Upper lobe of left lung (tissue), 6 donors: ENCODE measurements at regions not wholly inside any gene's neighbourhood (a gene's known extent, or its start where the extent isn't known, plus 50 kb on each side); places are given as distances from the start of the nearest gene placed in this dataset.

ENCODE experiments used
- ATAC-seq, 2 donors: fragments of 200-7000 bp; cut with Tn5 transposase; one replicate each; pipeline ENCODE4 v1.9.1; 2022; ENCODE audit warnings: mild to moderate bottlenecking in 2 of 2, moderate library complexity in 2 of 2; ENCODE audit not compliant: low FRiP score in 2 of 2
- DNase-seq, 2 donors: peaks; one replicate each; pipeline ENCODE4 v3.0.0-alpha.2; 2019 to 2020
- H3K27ac ChIP-seq, 4 donors: fragments of 200-600 bp; sonication (generic); one replicate each; pipeline ENCODE4 v1.5.1; 2016 to 2019
- H3K27me3 ChIP-seq, 4 donors: fragments of 200-600 bp; sonication (generic); one replicate each; pipeline ENCODE4 v1.5.1; 2017 to 2019
- H3K36me3 ChIP-seq, 4 donors: fragments of 200-600 bp; sonication (generic); one replicate each; pipeline ENCODE4 v1.5.1; 2016 to 2019
- H3K4me1 ChIP-seq, 4 donors: fragments of 200-600 bp; sonication (generic); one replicate each; pipeline ENCODE4 v1.5.1; 2018 to 2019
- H3K4me3 ChIP-seq, 4 donors: fragments of 200-600 bp; sonication (generic); one replicate each; pipeline ENCODE4 v1.5.1; 2017 to 2019; ENCODE audit warnings: mild to moderate bottlenecking in 2 of 4, moderate library complexity in 1 of 4
- H3K9me3 ChIP-seq, 4 donors: fragments of 200-600 bp; sonication (generic); one replicate each; pipeline ENCODE4 v1.5.1; 2018 to 2019
- CTCF ChIP-seq, 6 experiments: fragments of 450-650 bp in 4 of 6; fragments of 200-600 bp in 2 of 6; sonication (generic) in 2 of 6; IDR thresholded peaks; one replicate each; pipeline ENCODE4 v1.5.1; 2016 to 2019; ENCODE audit warnings: antibody characterized with exemption in 6 of 6
- EP300 ChIP-seq, 4 donors: sonication (generic); formaldehyde crosslinking; IDR thresholded peaks; one replicate each; pipeline ENCODE4 v1.5.1; 2017; ENCODE audit warnings: antibody characterized with exemption in 4 of 4, control low read depth in 2 of 4
- POLR2A ChIP-seq, 4 donors: fragments of 450-650 bp; IDR thresholded peaks; one replicate each; pipeline ENCODE4 v1.5.1; 2016 to 2017; ENCODE audit warnings: antibody characterized with exemption in 4 of 4, mild to moderate bottlenecking in 2 of 4
- POLR2AphosphoS5 ChIP-seq, 2 donors: sonication (generic); formaldehyde crosslinking; IDR thresholded peaks; one replicate each; pipeline ENCODE4 v1.5.1; 2017; ENCODE audit warnings: antibody characterized with exemption in 2 of 2
- WGBS, 2 donors: methylation state at CpG; one replicate each; pipeline ENCODE4 v1.1.5; 2017 to 2018; 5-methylcytosine and 5-hydroxymethylcytosine counted together
- donor health status: DM: no; HTN: no; CAD: no; lungs with moderate emphysema.
- donor health status: DM: no; HTN: yes; CAD: no; lungs with severe emphysema.

GRCh38 chr7:26487780-26488515, 196.3 kb downstream of the SNX10 start:
- TF ChIP-seq EP300 (IDR thresholded peaks at IDR 0.05) = no peak
- no peak for TF ChIP-seq POLR2AphosphoS5 (IDR thresholded peaks at IDR 0.05)
- no peak for TF ChIP-seq POLR2A (IDR thresholded peaks at IDR 0.05)
- TF ChIP-seq CTCF (IDR thresholded peaks at IDR 0.05) = no peak
- H3K27me3 ChIP-seq = no peaks in the 10 kb centered on the region
- no peaks in the 10 kb centered on the region for H3K4me1 ChIP-seq
- H3K36me3 ChIP-seq = no peaks in the 10 kb centered on the region
- H3K27ac ChIP-seq = no peak overlapping the region
- peaks cover 0 to 4% (median 0%) of the 10 kb centered on the region in 4 donors for H3K9me3 ChIP-seq
- DNase-seq = no peak
- ATAC-seq = no peak
- 85 to 99% methylated on average over 4 to 5 of the region's 5 CpGs for WGBS, 2 donors
- no peak overlapping the region for H3K4me3 ChIP-seq

- WGBS, 2 donors = 68 to 88% methylated on average over 1 of the region's 1 CpG
- Histone ChIP-seq H3K27me3 (no peaks in the 10 kb centered on the region), H3K9me3 (no peaks in the 10 kb centered on the region), H3K4me3 (no peak overlapping the region), H3K36me3 (no peaks in the 10 kb centered on the region), H3K4me1 (no peaks in the 10 kb centered on the region), H3K27ac (no peak overlapping the region)
- DNase-seq = no peak
- ATAC-seq = no peak
- TF ChIP-seq POLR2A (IDR thresholded peaks at IDR 0.05) (no peak), EP300 (IDR thresholded peaks at IDR 0.05) (no peak), CTCF (IDR thresholded peaks at IDR 0.05) (no peak), POLR2AphosphoS5 (IDR thresholded peaks at IDR 0.05) (no peak)
Observed at GRCh38 chr7:26489391-26489790, 197.7 kb downstream of the SNX10 start.

DNA sequence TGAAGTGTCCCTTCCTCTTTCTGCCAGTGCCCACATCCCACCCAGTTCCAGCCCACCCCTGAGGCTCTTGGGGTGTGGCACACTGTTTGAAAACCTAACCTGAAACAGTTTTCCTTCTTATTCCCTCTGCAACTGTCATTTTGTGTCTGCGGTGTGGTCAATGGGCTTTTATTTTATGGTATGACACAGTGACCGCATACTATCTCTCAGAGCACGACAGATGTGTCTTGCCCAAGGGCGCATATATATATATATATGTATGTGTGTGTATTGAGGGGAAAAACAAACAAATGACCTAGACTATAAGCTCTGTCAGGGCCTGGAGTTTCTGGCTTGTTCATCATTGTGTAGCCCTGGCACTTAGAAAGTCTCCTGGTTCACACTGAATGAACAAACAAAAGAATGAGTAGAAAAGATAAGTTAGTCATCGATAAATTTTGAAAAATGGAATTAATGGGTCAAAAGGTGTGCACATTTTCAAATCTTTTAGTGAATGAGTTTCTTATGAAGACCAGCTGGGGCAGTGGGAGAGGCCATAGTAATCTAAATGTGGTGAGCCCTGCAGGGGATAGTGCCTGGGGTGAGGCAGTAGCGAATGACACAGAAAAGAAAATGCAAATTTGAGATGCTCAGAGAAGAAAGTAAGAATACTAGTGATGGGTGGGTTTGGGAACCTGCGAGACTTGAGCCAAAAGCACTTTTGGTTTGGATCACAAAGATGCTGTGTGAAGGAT, 198.4 kb downstream of the SNX10 start:
- TF ChIP-seq POLR2AphosphoS5 (IDR thresholded peaks at IDR 0.05) (no peak), POLR2A (IDR thresholded peaks at IDR 0.05) (no peak), EP300 (IDR thresholded peaks at IDR 0.05) (no peak), CTCF (IDR thresholded peaks at IDR 0.05) (no peak)
- no peaks in the 10 kb centered on the region for H3K9me3 ChIP-seq
- no peak for ATAC-seq
- no peaks in the 10 kb centered on the region for H3K36me3 ChIP-seq
- H3K4me1 ChIP-seq = no peaks in the 10 kb centered on the region
- 82 to 94% methylated on average over 7 of the region's 7 CpGs for WGBS, 2 donors
- no peak overlapping the region for H3K4me3 ChIP-seq
- H3K27ac ChIP-seq = no peak overlapping the region
- DNase-seq = no peak
- no peaks in the 10 kb centered on the region for H3K27me3 ChIP-seq

DNA sequence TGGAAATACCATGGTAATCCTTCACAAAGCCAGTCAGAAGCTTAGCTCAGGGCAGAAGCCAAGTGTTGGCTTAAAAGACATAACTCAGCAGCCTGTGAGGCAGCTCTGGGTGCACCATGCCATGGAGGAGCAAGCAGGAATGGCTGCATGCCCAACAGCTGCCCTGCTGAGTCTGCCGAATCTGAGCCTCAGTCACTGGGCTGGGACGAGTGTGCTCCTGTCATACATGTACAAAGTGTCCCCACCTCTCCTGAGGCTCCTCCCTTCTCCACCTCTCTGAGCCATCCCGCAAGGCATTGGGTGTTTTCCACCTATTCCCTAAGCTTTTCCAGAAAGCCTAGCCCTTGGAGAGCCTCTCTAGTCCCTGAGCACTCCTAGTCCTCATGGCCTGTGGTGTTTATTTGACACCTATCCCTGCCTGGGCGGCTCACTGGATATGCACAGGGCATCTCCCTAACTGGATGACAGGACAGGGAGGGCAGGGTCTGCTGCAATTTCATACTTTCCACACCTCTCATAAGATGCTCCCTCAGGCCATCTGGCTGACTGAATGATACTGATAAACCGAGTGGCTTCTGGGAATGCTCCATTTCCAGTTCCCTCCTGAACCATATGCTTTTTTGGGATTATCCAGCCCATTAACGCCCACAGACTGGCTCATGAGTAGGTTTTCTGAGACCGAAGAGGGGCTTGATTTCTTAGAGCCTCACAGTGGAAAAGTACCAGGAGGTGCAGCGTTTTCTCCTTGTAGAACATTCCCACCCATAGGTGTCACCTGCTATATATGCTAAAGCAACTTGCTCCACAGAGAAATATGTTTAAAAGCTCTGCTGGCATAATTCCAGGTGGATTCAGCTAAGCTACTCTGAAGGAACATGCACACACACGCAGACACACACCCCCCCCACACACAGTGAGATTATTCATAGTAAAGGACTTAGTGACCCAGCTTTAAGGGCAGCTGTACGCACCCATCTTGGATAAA, 199.3 kb downstream of the SNX10 start:
- WGBS, 2 donors = 80 to 83% methylated on average over 10 of the region's 10 CpGs
- Histone ChIP-seq H3K4me3 (no peak overlapping the region), H3K9me3 (no peaks in the 10 kb centered on the region), H3K27me3 (no peaks in the 10 kb centered on the region), H3K36me3 (no peaks in the 10 kb centered on the region), H3K4me1 (no peaks in the 10 kb centered on the region), H3K27ac (no peak overlapping the region)
- TF ChIP-seq CTCF (IDR thresholded peaks at IDR 0.05) = no peak
- DNase-seq (no peak), ATAC-seq (no peak)
